ENCODE measurements at regions not wholly inside any gene's neighbourhood (a gene's known extent, or its start where the extent isn't known, plus 50 kb on each side); places are given as distances from the start of the nearest gene placed in this dataset.

DNA sequence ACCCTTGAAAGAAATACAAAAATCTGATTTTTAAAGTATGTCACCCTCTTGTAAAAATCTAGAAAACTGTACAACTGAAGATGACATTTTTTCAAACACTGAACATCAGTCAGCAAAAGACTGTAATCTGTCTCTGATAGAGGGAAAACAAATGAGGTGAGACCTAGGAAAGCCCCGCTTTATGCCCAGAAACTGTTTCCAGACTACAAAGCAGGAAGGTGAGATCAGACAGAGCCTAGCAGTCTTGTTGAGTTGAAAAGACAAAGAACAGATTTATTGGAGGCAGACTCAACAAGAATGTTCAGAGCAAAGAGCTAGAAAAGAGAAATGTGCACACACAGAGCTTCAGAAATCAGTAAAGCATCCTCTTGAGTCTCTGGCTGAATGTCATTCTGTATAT lies 873.6 kb downstream of the LRFN5 start:
- H3K4me1 ChIP-seq (ENCODE audit: control insufficient read depth, insufficient read depth, low read length, poor library complexity, severe bottlenecking): no peaks in the 10 kb centered on the region
- H3K9me3 ChIP-seq (ENCODE audit: control insufficient read depth, low read length): no peaks in the 10 kb centered on the region
- no peak overlapping the region for H3K4me3 ChIP-seq (ENCODE audit: extremely low read depth, insufficient read depth, low read length, poor library complexity, severe bottlenecking)
- no peak overlapping the region for H3K27ac ChIP-seq (ENCODE audit: low read depth, low read length, severe bottlenecking)
- no peaks in the 10 kb centered on the region for H3K36me3 ChIP-seq (ENCODE audit: control insufficient read depth, insufficient read depth, low read length)
- WGBS, 2 experiments (ENCODE audit: insufficient coverage in 2 of 2): 100% methylated on average over 1 of the region's 1 CpG

- Histone ChIP-seq H3K9me3 (ENCODE audit: control insufficient read depth, low read length) (no peaks in the 10 kb centered on the region), H3K27ac (ENCODE audit: low read depth, low read length, severe bottlenecking) (no peak overlapping the region), H3K4me1 (ENCODE audit: control insufficient read depth, insufficient read depth, low read length, poor library complexity, severe bottlenecking) (no peaks in the 10 kb centered on the region), H3K4me3 (ENCODE audit: extremely low read depth, insufficient read depth, low read length, poor library complexity, severe bottlenecking) (no peak overlapping the region), H3K36me3 (ENCODE audit: control insufficient read depth, insufficient read depth, low read length) (no peaks in the 10 kb centered on the region)
- WGBS, 2 experiments (ENCODE audit: insufficient coverage in 2 of 2): 59 to 80% methylated on average over 4 to 5 of the region's 6 CpGs
Measured at GRCh38 chr14:42475289-42475688, 868.6 kb downstream of the LRFN5 start.

DNA sequence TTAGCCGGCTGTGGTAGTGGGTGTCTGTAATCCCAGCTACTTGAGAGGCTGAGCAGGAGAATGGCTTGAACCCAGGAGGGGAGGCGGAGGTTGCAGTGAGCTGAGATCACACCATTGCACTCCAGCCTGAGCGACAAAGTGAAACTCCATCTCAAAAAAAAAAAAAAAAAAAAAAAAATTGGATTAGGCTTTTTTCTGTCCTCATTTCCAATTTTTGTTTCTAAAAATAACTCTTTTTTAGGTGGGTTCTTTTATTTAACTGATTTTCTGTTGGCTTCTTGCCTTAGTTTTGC lies 863.7 kb downstream of the LRFN5 start:
- no peaks in the 10 kb centered on the region for H3K36me3 ChIP-seq (ENCODE audit: control insufficient read depth, insufficient read depth, low read length)
- H3K27ac ChIP-seq (ENCODE audit: low read depth, low read length, severe bottlenecking): no peak overlapping the region
- no peak overlapping the region for H3K4me3 ChIP-seq (ENCODE audit: extremely low read depth, insufficient read depth, low read length, poor library complexity, severe bottlenecking)
- no peaks in the 10 kb centered on the region for H3K4me1 ChIP-seq (ENCODE audit: control insufficient read depth, insufficient read depth, low read length, poor library complexity, severe bottlenecking)
- no CpG with 5 or more reads among the region's 3 CpGs for WGBS, 2 experiments (ENCODE audit: insufficient coverage in 2 of 2)
- H3K9me3 ChIP-seq (ENCODE audit: control insufficient read depth, low read length): no peaks in the 10 kb centered on the region

DNA sequence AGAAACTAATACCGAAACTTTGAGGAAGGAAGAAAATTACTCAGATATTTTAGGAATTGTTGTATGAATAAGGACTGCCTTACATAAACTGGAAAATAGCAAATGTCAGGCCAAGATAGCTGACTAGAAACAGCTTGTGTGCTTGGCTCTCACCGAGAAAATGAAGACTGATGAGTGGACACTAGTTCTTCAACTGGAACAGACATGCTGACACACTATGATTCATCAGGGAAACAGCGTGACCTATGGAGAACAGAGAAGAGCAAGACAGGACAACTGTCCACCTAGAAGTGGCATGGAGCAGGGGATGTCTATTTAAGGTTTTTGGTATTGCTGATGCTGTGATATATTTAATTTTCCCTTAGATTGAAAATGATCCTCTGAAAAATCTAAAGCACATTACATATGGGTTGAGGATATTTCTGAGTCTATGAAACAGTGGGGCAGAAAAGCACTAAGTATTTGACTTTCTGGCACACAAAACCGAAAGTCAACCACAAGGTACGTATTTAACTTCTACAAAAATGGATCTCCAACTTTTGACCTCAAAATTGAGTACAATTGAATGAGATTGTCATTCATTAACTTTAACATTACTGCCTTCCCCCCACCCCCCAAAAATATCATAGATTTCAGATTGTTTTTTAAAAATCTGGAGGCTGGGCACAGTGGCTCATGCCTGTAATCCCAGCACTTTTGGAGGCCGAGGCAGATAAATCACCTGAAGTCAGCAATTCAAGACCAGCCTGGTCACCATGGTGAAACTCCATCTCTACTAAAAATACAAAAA lies 863.2 kb downstream of the LRFN5 start:
- Histone ChIP-seq H3K9me3 (ENCODE audit: control insufficient read depth, low read length) (no peaks in the 10 kb centered on the region), H3K4me3 (ENCODE audit: extremely low read depth, insufficient read depth, low read length, poor library complexity, severe bottlenecking) (no peak overlapping the region), H3K36me3 (ENCODE audit: control insufficient read depth, insufficient read depth, low read length) (no peaks in the 10 kb centered on the region), H3K27ac (ENCODE audit: low read depth, low read length, severe bottlenecking) (no peak overlapping the region), H3K4me1 (ENCODE audit: control insufficient read depth, insufficient read depth, low read length, poor library complexity, severe bottlenecking) (no peaks in the 10 kb centered on the region)
- 50 to 87% methylated on average over 1 to 2 of the region's 6 CpGs for WGBS, 2 experiments (ENCODE audit: insufficient coverage in 2 of 2)

DNA sequence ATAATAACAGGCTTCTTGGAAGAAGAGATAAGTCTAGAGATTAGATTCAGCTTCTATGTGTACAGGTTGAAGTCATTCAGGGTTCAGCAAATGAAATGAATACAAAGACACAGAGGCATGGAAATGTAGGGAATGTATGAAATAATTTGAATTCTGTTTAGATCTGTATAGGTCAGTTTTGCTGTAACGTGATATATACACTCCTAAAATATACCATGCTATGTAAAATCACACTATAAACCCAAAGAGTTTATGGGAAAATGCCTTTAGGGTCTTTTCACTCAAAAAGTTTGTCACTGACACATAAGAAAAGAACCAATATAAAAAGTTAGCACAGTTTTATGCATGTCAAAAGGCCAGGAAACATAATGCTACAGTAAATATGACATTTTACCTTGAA lies 854.0 kb downstream of the LRFN5 start:
- Histone ChIP-seq H3K36me3 (ENCODE audit: control insufficient read depth, insufficient read depth, low read length) (no peaks in the 10 kb centered on the region), H3K4me1 (ENCODE audit: control insufficient read depth, insufficient read depth, low read length, poor library complexity, severe bottlenecking) (no peaks in the 10 kb centered on the region), H3K4me3 (ENCODE audit: extremely low read depth, insufficient read depth, low read length, poor library complexity, severe bottlenecking) (no peak overlapping the region), H3K27ac (ENCODE audit: low read depth, low read length, severe bottlenecking) (no peak overlapping the region), H3K9me3 (ENCODE audit: control insufficient read depth, low read length) (no peaks in the 10 kb centered on the region)
- WGBS, 2 experiments (ENCODE audit: insufficient coverage in 2 of 2): no CpG with 5 or more reads among the region's 1 CpG

DNA sequence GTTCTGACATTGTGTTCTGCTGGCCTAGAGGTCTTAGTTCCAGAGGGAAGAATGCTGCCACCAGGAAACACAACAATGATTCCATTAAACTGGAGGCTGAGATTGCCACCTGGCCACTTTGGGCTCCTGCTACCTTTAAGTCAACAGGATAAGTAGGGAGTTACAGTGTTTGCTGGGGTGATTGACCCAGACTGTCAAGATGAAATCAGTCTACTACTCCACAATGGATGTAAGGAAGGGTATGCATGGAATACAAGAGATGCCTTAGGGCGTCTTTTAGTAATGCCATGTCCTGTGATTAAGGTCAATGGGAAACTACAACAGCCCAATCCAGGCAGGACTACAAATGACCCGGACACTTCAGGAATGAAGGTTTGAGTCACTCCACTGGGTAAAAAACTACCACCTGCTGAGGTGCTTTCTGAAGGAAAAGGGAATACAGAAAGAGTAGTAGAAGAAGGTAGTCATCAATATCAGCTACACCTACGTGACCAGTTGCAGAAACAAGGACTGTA lies 852.6 kb downstream of the LRFN5 start:
- 72 to 85% methylated on average over 2 to 3 of the region's 3 CpGs for WGBS, 2 experiments (ENCODE audit: insufficient coverage in 2 of 2)
- H3K9me3 ChIP-seq (ENCODE audit: control insufficient read depth, low read length): no peaks in the 10 kb centered on the region
- no peaks in the 10 kb centered on the region for H3K4me1 ChIP-seq (ENCODE audit: control insufficient read depth, insufficient read depth, low read length, poor library complexity, severe bottlenecking)
- no peak overlapping the region for H3K27ac ChIP-seq (ENCODE audit: low read depth, low read length, severe bottlenecking)
- H3K36me3 ChIP-seq (ENCODE audit: control insufficient read depth, insufficient read depth, low read length): no peaks in the 10 kb centered on the region
- H3K4me3 ChIP-seq (ENCODE audit: extremely low read depth, insufficient read depth, low read length, poor library complexity, severe bottlenecking): no peak overlapping the region

- no peak overlapping the region for H3K27ac ChIP-seq (ENCODE audit: low read depth, low read length, severe bottlenecking)
- 80% methylated on average over 1 of the region's 2 CpGs; no CpG with 5 or more reads in 1 of the 2 experiments for WGBS, 2 experiments (ENCODE audit: insufficient coverage in 2 of 2)
- H3K4me1 ChIP-seq (ENCODE audit: control insufficient read depth, insufficient read depth, low read length, poor library complexity, severe bottlenecking): no peaks in the 10 kb centered on the region
- no peak overlapping the region for H3K4me3 ChIP-seq (ENCODE audit: extremely low read depth, insufficient read depth, low read length, poor library complexity, severe bottlenecking)
- H3K9me3 ChIP-seq (ENCODE audit: control insufficient read depth, low read length): no peaks in the 10 kb centered on the region
- H3K36me3 ChIP-seq (ENCODE audit: control insufficient read depth, insufficient read depth, low read length): no peaks in the 10 kb centered on the region
Measured at GRCh38 chr14:42441615-42442014, 834.9 kb downstream of the LRFN5 start.

DNA sequence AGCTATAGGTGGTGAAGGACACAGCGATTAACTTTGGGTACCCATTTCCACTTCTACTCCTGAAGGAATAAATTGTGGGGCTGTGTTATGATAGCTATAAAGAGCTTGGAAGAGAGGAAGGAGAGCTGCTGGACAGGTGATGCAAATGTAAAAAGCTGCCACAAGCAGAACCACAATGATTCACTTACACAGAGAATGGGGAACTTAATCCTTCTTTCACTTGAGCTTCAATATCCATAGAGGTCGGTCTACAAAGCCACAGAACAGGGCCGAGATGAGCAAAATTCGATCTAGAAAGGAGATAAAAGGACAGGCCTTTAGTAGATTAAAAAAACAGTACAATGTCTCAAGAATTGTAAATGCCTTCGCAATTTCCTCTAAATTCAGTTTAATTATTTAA lies 831.1 kb downstream of the LRFN5 start:
- Histone ChIP-seq H3K36me3 (ENCODE audit: control insufficient read depth, insufficient read depth, low read length) (no peaks in the 10 kb centered on the region), H3K27ac (ENCODE audit: low read depth, low read length, severe bottlenecking) (no peak overlapping the region), H3K9me3 (ENCODE audit: control insufficient read depth, low read length) (no peaks in the 10 kb centered on the region), H3K4me3 (ENCODE audit: extremely low read depth, insufficient read depth, low read length, poor library complexity, severe bottlenecking) (no peak overlapping the region), H3K4me1 (ENCODE audit: control insufficient read depth, insufficient read depth, low read length, poor library complexity, severe bottlenecking) (no peaks in the 10 kb centered on the region)
- no CpG with 5 or more reads among the region's 5 CpGs for WGBS, 2 experiments (ENCODE audit: insufficient coverage in 2 of 2)

- H3K27ac ChIP-seq (ENCODE audit: low read depth, low read length, severe bottlenecking): no peak overlapping the region
- WGBS, 2 experiments (ENCODE audit: insufficient coverage in 2 of 2): 82 to 100% methylated on average over 1 to 2 of the region's 2 CpGs
- H3K36me3 ChIP-seq (ENCODE audit: control insufficient read depth, insufficient read depth, low read length): no peaks in the 10 kb centered on the region
Measured at GRCh38 chr14:42429401-42429800, 822.7 kb downstream of the LRFN5 start.

DNA sequence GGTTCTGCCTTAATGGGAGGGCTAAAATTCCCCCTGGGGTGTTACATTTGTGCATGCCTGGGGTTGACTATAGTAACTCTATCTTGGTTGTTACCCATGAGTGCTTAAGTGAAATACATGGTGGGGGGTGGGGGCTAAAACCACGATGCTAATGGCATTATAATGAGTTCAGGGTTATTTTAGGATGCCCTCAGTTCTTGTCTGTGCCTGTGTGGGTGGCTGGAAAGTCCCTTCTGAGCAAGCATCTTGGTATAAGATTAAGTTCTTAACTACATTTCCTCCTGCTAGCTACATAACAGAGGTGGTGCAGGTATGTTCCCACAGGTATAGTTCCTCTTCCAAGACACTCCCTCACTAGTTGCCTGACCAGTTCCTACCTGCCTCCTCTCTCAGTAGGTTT lies 822.3 kb downstream of the LRFN5 start:
- 40% methylated on average over 1 of the region's 1 CpG; no CpG with 5 or more reads in 1 of the 2 experiments for WGBS, 2 experiments (ENCODE audit: insufficient coverage in 2 of 2)
- no peaks in the 10 kb centered on the region for H3K9me3 ChIP-seq (ENCODE audit: control insufficient read depth, low read length)
- no peak overlapping the region for H3K4me3 ChIP-seq (ENCODE audit: extremely low read depth, insufficient read depth, low read length, poor library complexity, severe bottlenecking)
- no peaks in the 10 kb centered on the region for H3K36me3 ChIP-seq (ENCODE audit: control insufficient read depth, insufficient read depth, low read length)
- no peak overlapping the region for H3K27ac ChIP-seq (ENCODE audit: low read depth, low read length, severe bottlenecking)
- H3K4me1 ChIP-seq (ENCODE audit: control insufficient read depth, insufficient read depth, low read length, poor library complexity, severe bottlenecking): no peaks in the 10 kb centered on the region

More at GRCh38 chr14:42429401-42429800, 822.7 kb downstream of the LRFN5 start:
- H3K9me3 ChIP-seq (ENCODE audit: control insufficient read depth, low read length): no peaks in the 10 kb centered on the region
- no peaks in the 10 kb centered on the region for H3K4me1 ChIP-seq (ENCODE audit: control insufficient read depth, insufficient read depth, low read length, poor library complexity, severe bottlenecking)
- no peak overlapping the region for H3K4me3 ChIP-seq (ENCODE audit: extremely low read depth, insufficient read depth, low read length, poor library complexity, severe bottlenecking)

DNA sequence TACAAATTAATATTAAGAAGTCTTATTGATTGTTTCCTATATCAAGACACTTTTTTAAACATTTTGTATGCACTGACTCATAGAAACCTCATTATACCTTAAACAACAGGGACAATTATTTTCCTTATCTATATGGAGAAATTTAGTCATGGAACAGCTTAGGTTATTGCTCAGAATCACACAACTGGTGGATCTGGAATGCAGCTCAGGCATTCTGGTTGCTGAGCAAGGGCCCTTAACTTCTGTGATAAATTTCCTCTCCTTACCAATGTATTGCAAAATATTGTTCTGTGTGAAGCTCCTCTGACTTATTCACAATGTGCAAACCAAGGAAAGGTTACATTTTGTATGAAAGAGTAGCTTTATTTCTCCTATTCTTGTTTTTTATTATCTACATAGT lies 817.8 kb downstream of the LRFN5 start:
- no peak overlapping the region for H3K4me3 ChIP-seq (ENCODE audit: extremely low read depth, insufficient read depth, low read length, poor library complexity, severe bottlenecking)
- no peaks in the 10 kb centered on the region for H3K9me3 ChIP-seq (ENCODE audit: control insufficient read depth, low read length)
- H3K36me3 ChIP-seq (ENCODE audit: control insufficient read depth, insufficient read depth, low read length): no peaks in the 10 kb centered on the region
- H3K27ac ChIP-seq (ENCODE audit: low read depth, low read length, severe bottlenecking): no peak overlapping the region
- H3K4me1 ChIP-seq (ENCODE audit: control insufficient read depth, insufficient read depth, low read length, poor library complexity, severe bottlenecking): no peaks in the 10 kb centered on the region
